NOMO-1 treated with dmso at 0.1 percent for 144 hours (cell line): ENCODE measurements at regions not wholly inside any gene's neighbourhood (a gene's known extent, or its start where the extent isn't known, plus 50 kb on each side); places are given as distances from the start of the nearest gene placed in this dataset.
"Not testable (repeated sequence)": the region's sequence is repeated elsewhere in the genome, so short reads cannot be mapped to it uniquely, and the experiment has no call there.

Experiments
- DNase-seq: peaks from one replicate; lab custom pipeline; 2025; ENCODE audit not compliant: unreplicated experiment; lab: John Stamatoyannopoulos, UW

- DNase-seq = no peak
Measured at GRCh38 chr10:4186849-4187540, 402.0 kb upstream of the KLF6 start.

GRCh38 chr10:4183761-4184261 lies 398.8 kb upstream of the KLF6 start:
- no peak for DNase-seq

GRCh38 chr10:4181621-4182049 lies 396.6 kb upstream of the KLF6 start:
- no peak for DNase-seq

- no peak for DNase-seq
Measured at GRCh38 chr10:4181081-4181480, 396.1 kb upstream of the KLF6 start.

GRCh38 chr10:4177791-4178190 lies 392.8 kb upstream of the KLF6 start:
- no peak for DNase-seq

- DNase-seq = no peak
Measured at GRCh38 chr10:4176500-4177281, 391.7 kb upstream of the KLF6 start.

GRCh38 chr10:4174197-4174596 lies 389.2 kb upstream of the KLF6 start:
- no peak for DNase-seq

GRCh38 chr10:4170633-4171314 lies 385.8 kb upstream of the KLF6 start:
- DNase-seq = no peak

GRCh38 chr10:4170181-4170580 lies 385.2 kb upstream of the KLF6 start:
- no peak for DNase-seq

GRCh38 chr10:4169448-4169847 lies 384.4 kb upstream of the KLF6 start:
- DNase-seq = no peak

GRCh38 chr10:4167216-4167615 lies 382.2 kb upstream of the KLF6 start:
- DNase-seq = no peak

GRCh38 chr10:4162571-4163286 lies 377.7 kb upstream of the KLF6 start:
- DNase-seq = no peak

GRCh38 chr10:4159173-4159572 lies 374.2 kb upstream of the KLF6 start:
- DNase-seq = no peak

GRCh38 chr10:4154191-4154715 lies 369.2 kb upstream of the KLF6 start:
- DNase-seq = no peak

GRCh38 chr10:4151466-4151865 lies 366.5 kb upstream of the KLF6 start:
- DNase-seq = no peak

- no peak for DNase-seq
Measured at GRCh38 chr10:4150676-4151075, 365.7 kb upstream of the KLF6 start.

- not testable (repeated sequence) for DNase-seq
Measured at GRCh38 chr10:4149460-4149859, 364.5 kb upstream of the KLF6 start.

GRCh38 chr10:4147245-4147644 lies 362.2 kb upstream of the KLF6 start:
- DNase-seq = no peak

- no peak for DNase-seq
Measured at GRCh38 chr10:4144817-4145216, 359.8 kb upstream of the KLF6 start.

- DNase-seq = no peak
Measured at GRCh38 chr10:4141471-4141870, 356.5 kb upstream of the KLF6 start.

- no peak for DNase-seq
Measured at GRCh38 chr10:4138146-4138721, 353.2 kb upstream of the KLF6 start.
